PC-3 (cell line): ENCODE measurements at regions not wholly inside any gene's neighbourhood (a gene's known extent, or its start where the extent isn't known, plus 50 kb on each side); places are given as distances from the start of the nearest gene placed in this dataset.

Experiments used
- CTCF ChIP-seq: fragments of 300-600 bp; sonication (generic); conservative IDR thresholded peaks from 2 replicates; pipeline ENCODE4 v1.5.1; 2017; ENCODE audit warnings: antibody characterized with exemption, low read depth, mild to moderate bottlenecking, low read length
- EZH2 ChIP-seq: fragments of 300-600 bp; sonication (generic); IDR thresholded peaks from one replicate; pipeline ENCODE4 v1.6.1; 2017; ENCODE audit warnings: antibody characterized with exemption, mild to moderate bottlenecking, low read length; ENCODE audit not compliant: unreplicated experiment

DNA sequence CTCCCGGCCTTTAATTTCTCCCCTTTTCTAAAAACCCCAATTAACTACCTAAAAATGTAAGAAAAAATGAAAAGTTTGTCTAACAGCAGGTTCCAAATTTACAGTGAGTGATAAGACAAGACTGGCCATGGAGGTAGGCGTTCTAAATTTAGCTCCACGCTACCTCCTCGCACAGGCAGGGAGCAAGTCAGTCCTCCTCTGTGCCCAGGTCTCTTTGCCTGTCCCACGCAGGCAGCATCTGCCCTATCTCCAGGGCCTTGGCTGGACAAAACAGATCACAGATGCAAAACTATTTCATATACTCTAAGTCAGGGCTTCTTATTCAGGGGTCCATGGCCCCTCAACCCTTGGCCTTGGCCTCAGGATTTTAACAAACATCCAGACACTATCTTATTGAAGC is 98.0 kb upstream of the JARID2 start:
- TF ChIP-seq CTCF: no peak
- TF ChIP-seq EZH2: no peak
